CD14-positive monocyte (primary cell): ENCODE measurements at regions not wholly inside any gene's neighbourhood (a gene's known extent, or its start where the extent isn't known, plus 50 kb on each side); places are given as distances from the start of the nearest gene placed in this dataset.
"Not testable (repeated sequence)": the region's sequence is repeated elsewhere in the genome, so short reads cannot be mapped to it uniquely, and the experiment has no call there.

Experiments used
- DNase-seq, 3 donors: peaks; one replicate each; pipeline ENCODE4 v3.0.0-alpha.2; 2011 to 2022
- H2AFZ ChIP-seq: 2 replicates; pipeline ENCODE4 v1.6.0; 2012; ENCODE audit warnings: mild to moderate bottlenecking, low read depth, low read length, inconsistent platforms; ENCODE audit not compliant: insufficient read depth, poor library complexity, severe bottlenecking
- H3K27ac ChIP-seq, 2 donors: 1 replicate in 1 of 2; 2 replicates in 1 of 2; pipeline ENCODE4 v1.5.1; 2012 to 2013; ENCODE audit warnings: low read length in 2 of 2, control low read depth in 1 of 2, inconsistent platforms in 1 of 2, low read depth in 1 of 2, mild to moderate bottlenecking in 1 of 2
- H3K27me3 ChIP-seq, 2 donors: one replicate each; pipeline versions ENCODE4 v1.6.0 to v1.6.1; 2011 to 2013; ENCODE audit warnings: low read length in 2 of 2; ENCODE audit not compliant: control insufficient read depth in 2 of 2, insufficient read depth in 2 of 2
- H3K36me3 ChIP-seq, 2 donors: replicated peaks in 1 of 2; 1 replicate in 1 of 2; 2 replicates in 1 of 2; pipeline versions ENCODE4 v1.5.1 to v1.6.1; 2012 to 2013; ENCODE audit warnings: low read length in 2 of 2, control low read depth in 1 of 2, inconsistent platforms in 1 of 2, mild to moderate bottlenecking in 1 of 2; ENCODE audit not compliant: insufficient read depth in 2 of 2, control insufficient read depth in 1 of 2
- H3K4me1 ChIP-seq, 2 donors: 1 replicate in 1 of 2; 2 replicates in 1 of 2; pipeline versions ENCODE4 v1.5.1 to v1.6.1; 2012 to 2013; ENCODE audit warnings: low read length in 2 of 2, control low read depth in 1 of 2, inconsistent platforms in 1 of 2, mild to moderate bottlenecking in 1 of 2, moderate library complexity in 1 of 2; ENCODE audit not compliant: insufficient read depth in 2 of 2, control insufficient read depth in 1 of 2
- H3K4me2 ChIP-seq: replicated peaks from 2 replicates; pipeline ENCODE3; 2012; ENCODE audit warnings: low read length, moderate library complexity, mild to moderate bottlenecking; ENCODE audit not compliant: poor library complexity, severe bottlenecking; ENCODE audit errors: extremely low read depth
- H3K4me3 ChIP-seq, 3 experiments: fragments of 200-600 bp in 1 of 3; sonication (generic) in 1 of 3; replicated peaks in 1 of 3; 1 replicate in 2 of 3; 2 replicates in 1 of 3; pipeline ENCODE4 v1.5.1; 2011 to 2013; ENCODE audit warnings: low read length in 3 of 3, mild to moderate bottlenecking in 3 of 3, control low read depth in 2 of 3, low read depth in 2 of 3, inconsistent platforms in 1 of 3, moderate library complexity in 1 of 3
- H3K79me2 ChIP-seq: 2 replicates; pipeline ENCODE4 v1.6.0; 2012; ENCODE audit warnings: mild to moderate bottlenecking, control low read depth, inconsistent platforms, low read length, moderate library complexity; ENCODE audit not compliant: insufficient read depth
- H3K9ac ChIP-seq: 2 replicates; pipeline ENCODE4 v1.6.0; 2017; ENCODE audit warnings: low read length, mild to moderate bottlenecking; ENCODE audit not compliant: insufficient read depth, poor library complexity, severe bottlenecking
- H3K9me3 ChIP-seq, 2 donors: replicated peaks in 1 of 2; 1 replicate in 1 of 2; 2 replicates in 1 of 2; pipeline versions ENCODE4 v1.5.1 to v1.6.1; 2012 to 2013; ENCODE audit warnings: low read length in 2 of 2, control low read depth in 1 of 2; ENCODE audit not compliant: control insufficient read depth in 1 of 2, insufficient read depth in 1 of 2
- H4K20me1 ChIP-seq: 2 replicates; pipeline ENCODE4 v1.6.0; 2012; ENCODE audit warnings: mild to moderate bottlenecking, low read length, control low read depth, moderate library complexity; ENCODE audit not compliant: insufficient read depth
- H3K27ac Mint-ChIP-seq, 7 donors: one replicate each; pipeline ENCODE4 v1.8.0; 2020; ENCODE audit warnings: mild to moderate bottlenecking in 7 of 7, mixed read lengths in 7 of 7, moderate library complexity in 6 of 7, inconsistent platforms in 2 of 7
- H3K27me3 Mint-ChIP-seq, 3 donors: one replicate each; pipeline ENCODE4 v1.8.0; 2021 to 2022; ENCODE audit warnings: low read depth in 3 of 3, mild to moderate bottlenecking in 3 of 3, mixed read lengths in 3 of 3, moderate library complexity in 3 of 3, inconsistent platforms in 1 of 3
- H3K36me3 Mint-ChIP-seq, 2 donors: one replicate each; pipeline ENCODE4 v1.8.0; 2020; ENCODE audit warnings: mixed read lengths in 2 of 2, inconsistent platforms in 1 of 2, mild to moderate bottlenecking in 1 of 2
- H3K4me1 Mint-ChIP-seq: one replicate; pipeline ENCODE4 v1.8.0; 2020; ENCODE audit warnings: mild to moderate bottlenecking, mixed read lengths
- H3K4me3 Mint-ChIP-seq, 2 donors: one replicate each; pipeline ENCODE4 v1.8.0; 2020; ENCODE audit warnings: mild to moderate bottlenecking in 2 of 2, mixed read lengths in 2 of 2, moderate library complexity in 1 of 2
- H3K9me3 Mint-ChIP-seq, 7 donors: one replicate each; pipeline ENCODE4 v1.8.0; 2020 to 2022; ENCODE audit warnings: mixed read lengths in 7 of 7, mild to moderate bottlenecking in 6 of 7, moderate library complexity in 6 of 7, inconsistent platforms in 2 of 7
- CTCF ChIP-seq: fragments of 200-600 bp; IDR thresholded peaks from one replicate; pipeline ENCODE4 v1.8.0; 2022; ENCODE audit warnings: antibody characterized with exemption, mild to moderate bottlenecking
- WGBS: methylation state at CpG from one replicate; pipeline ENCODE4 v1.1.5; 2013; ENCODE audit warnings: missing lambda C conversion rate; ENCODE audit not compliant: insufficient coverage; 5-methylcytosine and 5-hydroxymethylcytosine counted together
- intact Hi-C, 2 donors: fragments of 100-400 bp; cut with micrococcal nuclease; formaldehyde crosslinking; loops; one replicate each; pipeline versions ENCODE4 v1.15.0 to v1.15.1; 2023

GRCh38 chr7:93711926-93712325 is 137.4 kb upstream of the CALCR start:
- no peaks in the 10 kb centered on the region for H4K20me1 ChIP-seq
- Mint-ChIP-seq H3K9me3 (peaks cover 0 to under 1% (median 0%) of the 10 kb centered on the region in 7 donors), H3K36me3 (no peaks in the 10 kb centered on the region), H3K27ac (no peak overlapping the region), H3K4me3 (no peak overlapping the region), H3K4me1 (no peaks in the 10 kb centered on the region), H3K27me3 (no peaks in the 10 kb centered on the region)
- H3K36me3 ChIP-seq, result no peaks in the 10 kb centered on the region
- H3K9ac ChIP-seq, result no peak overlapping the region
- no peak overlapping the region for H3K4me2 ChIP-seq
- H3K27me3 ChIP-seq, result no peaks in the 10 kb centered on the region
- intact Hi-C loops, result no loop called here
- no peak overlapping the region for H2AFZ ChIP-seq
- H3K9me3 ChIP-seq, result no peaks in the 10 kb centered on the region
- H3K4me3 ChIP-seq, result no peak overlapping the region
- no peaks in the 10 kb centered on the region for H3K79me2 ChIP-seq
- no CpG with 5 or more reads among the region's 5 CpGs for WGBS
- H3K4me1 ChIP-seq, result no peaks in the 10 kb centered on the region
- no peak overlapping the region for H3K27ac ChIP-seq
- no peak for TF ChIP-seq CTCF
- DNase-seq, result no peak

- H3K4me3 ChIP-seq, H3K4me1 ChIP-seq, DNase-seq, H3K79me2 ChIP-seq, H4K20me1 ChIP-seq, H3K9me3 ChIP-seq, H3K9me3 Mint-ChIP-seq, H3K36me3 ChIP-seq, intact Hi-C loops, H3K9ac ChIP-seq, H3K27ac Mint-ChIP-seq, H3K27me3 Mint-ChIP-seq, H3K4me1 Mint-ChIP-seq, H2AFZ ChIP-seq, H3K36me3 Mint-ChIP-seq, H3K4me3 Mint-ChIP-seq, H3K27me3 ChIP-seq, H3K4me2 ChIP-seq, H3K27ac ChIP-seq: not testable (repeated sequence)
- 100% methylated on average over 2 of the region's 5 CpGs for WGBS
These were observed 133.7 kb upstream of the CALCR start for GRCh38 chr7:93708255-93708654.
